ENCODE measurements at regions not wholly inside any gene's neighbourhood (a gene's known extent, or its start where the extent isn't known, plus 50 kb on each side); places are given as distances from the start of the nearest gene placed in this dataset.

- DNase-seq (ENCODE audit: low read depth), result no peak
- Histone ChIP-seq H3K4me3 (ENCODE audit: low read depth, low read length) (no peak overlapping the region), H3K36me3 (ENCODE audit: control insufficient read depth, insufficient read depth, low read length) (no peaks in the 10 kb centered on the region), H3K27me3 (ENCODE audit: control insufficient read depth, insufficient read depth, low read length) (no peaks in the 10 kb centered on the region)
- no peak for TF ChIP-seq CTCF (IDR thresholded peaks at IDR 0.05; ENCODE audit: insufficient read depth, low read length, poor library complexity, severe bottlenecking)
Measured at GRCh38 chr21:37967036-37967435, 50.8 kb upstream of the KCNJ6 start.

- H3K4me3 ChIP-seq (ENCODE audit: low read depth, low read length), result no peak overlapping the region
- H3K27me3 ChIP-seq (ENCODE audit: control insufficient read depth, insufficient read depth, low read length), result no peaks in the 10 kb centered on the region
- no peaks in the 10 kb centered on the region for H3K36me3 ChIP-seq (ENCODE audit: control insufficient read depth, insufficient read depth, low read length)
- DNase-seq (ENCODE audit: low read depth), result no peak
- no peak for TF ChIP-seq CTCF (IDR thresholded peaks at IDR 0.05; ENCODE audit: insufficient read depth, low read length, poor library complexity, severe bottlenecking)
Measured at GRCh38 chr21:37968744-37969143, 52.5 kb upstream of the KCNJ6 start.

GRCh38 chr21:37970548-37970947, 54.3 kb upstream of the KCNJ6 start:
- no peak for TF ChIP-seq CTCF (IDR thresholded peaks at IDR 0.05; ENCODE audit: insufficient read depth, low read length, poor library complexity, severe bottlenecking)
- H3K4me3 ChIP-seq (ENCODE audit: low read depth, low read length), result no peak overlapping the region
- no peaks in the 10 kb centered on the region for H3K36me3 ChIP-seq (ENCODE audit: control insufficient read depth, insufficient read depth, low read length)
- DNase-seq (ENCODE audit: low read depth), result no peak
- H3K27me3 ChIP-seq (ENCODE audit: control insufficient read depth, insufficient read depth, low read length), result no peaks in the 10 kb centered on the region

- H3K27me3 ChIP-seq (ENCODE audit: control insufficient read depth, insufficient read depth, low read length), result no peaks in the 10 kb centered on the region
- H3K4me3 ChIP-seq (ENCODE audit: low read depth, low read length), result no peak overlapping the region
- H3K36me3 ChIP-seq (ENCODE audit: control insufficient read depth, insufficient read depth, low read length), result no peaks in the 10 kb centered on the region
- DNase-seq (ENCODE audit: low read depth), result no peak
- no peak for TF ChIP-seq CTCF (IDR thresholded peaks at IDR 0.05; ENCODE audit: insufficient read depth, low read length, poor library complexity, severe bottlenecking)
Measured at GRCh38 chr21:37971390-37971950, 55.2 kb upstream of the KCNJ6 start.

GRCh38 chr21:37974081-37974480, 57.8 kb upstream of the KCNJ6 start:
- no peaks in the 10 kb centered on the region for H3K36me3 ChIP-seq (ENCODE audit: control insufficient read depth, insufficient read depth, low read length)
- no peak for TF ChIP-seq CTCF (IDR thresholded peaks at IDR 0.05; ENCODE audit: insufficient read depth, low read length, poor library complexity, severe bottlenecking)
- H3K27me3 ChIP-seq (ENCODE audit: control insufficient read depth, insufficient read depth, low read length), result no peaks in the 10 kb centered on the region
- H3K4me3 ChIP-seq (ENCODE audit: low read depth, low read length), result no peak overlapping the region
- DNase-seq (ENCODE audit: low read depth), result peak; percentile 68
